ES-I3 (cell line): ENCODE measurements at regions not wholly inside any gene's neighbourhood (a gene's known extent, or its start where the extent isn't known, plus 50 kb on each side); places are given as distances from the start of the nearest gene placed in this dataset.

Experiments
- H3K36me3 ChIP-seq: 2 replicates; pipeline ENCODE4 v1.6.1; 2013; ENCODE audit warnings: mild to moderate bottlenecking, low read length, control low read depth, moderate library complexity; ENCODE audit not compliant: insufficient read depth
- H3K4me1 ChIP-seq: 2 replicates; pipeline ENCODE4 v1.6.1; 2013; ENCODE audit warnings: mild to moderate bottlenecking, control low read depth, low read length; ENCODE audit not compliant: insufficient read depth
- H3K9ac ChIP-seq: 2 replicates; pipeline ENCODE4 v1.6.1; 2013; ENCODE audit warnings: low read depth, mild to moderate bottlenecking, low read length, moderate library complexity
- H3K9me3 ChIP-seq: 2 replicates; pipeline ENCODE4 v1.6.1; 2013; ENCODE audit warnings: mild to moderate bottlenecking, low read length, moderate library complexity; ENCODE audit not compliant: control insufficient read depth, insufficient read depth

GRCh38 chr7:12456506-12456905 lies 52.8 kb upstream of the VWDE start:
- H3K4me1 ChIP-seq = no peaks in the 10 kb centered on the region
- H3K9me3 ChIP-seq = no peaks in the 10 kb centered on the region

DNA sequence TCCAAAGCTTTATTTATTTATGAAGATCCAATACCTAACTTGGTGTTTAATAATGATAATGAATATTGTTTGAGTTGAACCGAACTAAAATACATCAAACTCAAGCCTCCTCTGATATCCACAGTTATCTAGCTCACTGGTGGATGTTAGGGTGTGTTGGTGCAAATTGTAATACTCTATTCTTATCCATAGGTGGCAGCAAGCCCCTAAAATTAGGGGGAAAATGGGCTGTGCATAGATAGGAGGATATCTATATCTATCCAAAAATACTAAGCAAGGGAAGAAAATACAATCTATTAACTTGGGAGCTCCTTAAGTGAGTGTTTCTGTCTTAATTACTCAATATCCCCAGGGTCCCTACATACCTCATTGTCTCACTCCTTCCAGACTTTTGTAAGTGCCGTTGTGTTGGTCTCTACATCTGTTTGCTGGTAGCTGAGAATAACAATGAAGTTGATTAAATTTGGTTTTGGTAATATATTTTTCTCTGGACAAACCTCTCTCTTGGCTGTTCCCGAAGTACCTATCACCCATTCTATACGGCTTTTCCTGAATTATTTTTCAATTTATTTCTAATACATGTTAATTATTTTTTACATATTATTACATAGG lies 55.0 kb upstream of the VWDE start:
- H3K9me3 ChIP-seq = no peaks in the 10 kb centered on the region
- no peaks in the 10 kb centered on the region for H3K36me3 ChIP-seq
- H3K4me1 ChIP-seq = no peaks in the 10 kb centered on the region
- H3K9ac ChIP-seq = no peak overlapping the region

More at GRCh38 chr7:12456506-12456905, 52.8 kb upstream of the VWDE start:
- no peaks in the 10 kb centered on the region for H3K36me3 ChIP-seq
- H3K9ac ChIP-seq = no peak overlapping the region

GRCh38 chr7:12467837-12468236 lies 64.2 kb upstream of the VWDE start:
- Histone ChIP-seq H3K9ac (no peak overlapping the region), H3K4me1 (no peaks in the 10 kb centered on the region), H3K9me3 (no peaks in the 10 kb centered on the region; the same call in 1 of the 2 replicates), H3K36me3 (no peaks in the 10 kb centered on the region)

- Histone ChIP-seq H3K36me3 (no peaks in the 10 kb centered on the region), H3K9ac (no peak overlapping the region), H3K4me1 (no peaks in the 10 kb centered on the region), H3K9me3 (no peaks in the 10 kb centered on the region; the same call in 1 of the 2 replicates)
Observed at GRCh38 chr7:12469568-12469967, 65.9 kb upstream of the VWDE start.

- Histone ChIP-seq H3K4me1 (peaks cover 3% of the 10 kb centered on the region; the same call in 1 of the 2 replicates), H3K9ac (no peak overlapping the region), H3K36me3 (no peaks in the 10 kb centered on the region), H3K9me3 (no peaks in the 10 kb centered on the region; the same call in 1 of the 2 replicates)
Observed at GRCh38 chr7:12470930-12471329, 67.3 kb upstream of the VWDE start.

- Histone ChIP-seq H3K9me3 (no peaks in the 10 kb centered on the region; the same call in 1 of the 2 replicates), H3K36me3 (no peaks in the 10 kb centered on the region), H3K9ac (no peak overlapping the region), H3K4me1 (peaks cover 4% of the 10 kb centered on the region; the same call in 1 of the 2 replicates)
Observed at GRCh38 chr7:12474035-12474434, 70.4 kb upstream of the VWDE start.

GRCh38 chr7:12475362-12476063 lies 71.8 kb upstream of the VWDE start:
- H3K4me1 ChIP-seq = peaks cover 4% of the 10 kb centered on the region; the same call in 1 of the 2 replicates
- no peak overlapping the region for H3K9ac ChIP-seq
- no peaks in the 10 kb centered on the region; the same call in 1 of the 2 replicates for H3K9me3 ChIP-seq
- no peaks in the 10 kb centered on the region for H3K36me3 ChIP-seq

- Histone ChIP-seq H3K9ac (no peak overlapping the region), H3K9me3 (no peaks in the 10 kb centered on the region; the same call in 1 of the 2 replicates), H3K36me3 (no peaks in the 10 kb centered on the region), H3K4me1 (peaks cover 4% of the 10 kb centered on the region)
Observed at GRCh38 chr7:12477620-12478019, 74.0 kb upstream of the VWDE start.

GRCh38 chr7:12481722-12482121 lies 78.1 kb upstream of the VWDE start:
- Histone ChIP-seq H3K9ac (no peak overlapping the region), H3K36me3 (no peaks in the 10 kb centered on the region), H3K4me1 (no peaks in the 10 kb centered on the region; the same call in 1 of the 2 replicates), H3K9me3 (no peaks in the 10 kb centered on the region)

GRCh38 chr7:12485845-12486244 lies 82.2 kb upstream of the VWDE start:
- no peaks in the 10 kb centered on the region for H3K9me3 ChIP-seq
- no peak overlapping the region for H3K9ac ChIP-seq
- H3K4me1 ChIP-seq = peaks cover 5% of the 10 kb centered on the region; the same call in 1 of the 2 replicates
- no peaks in the 10 kb centered on the region for H3K36me3 ChIP-seq

GRCh38 chr7:12488341-12488740 lies 82.2 kb upstream of the SCIN start:
- H3K9ac ChIP-seq = no peak overlapping the region
- H3K4me1 ChIP-seq = peaks cover 5% of the 10 kb centered on the region; the same call in 1 of the 2 replicates
- no peaks in the 10 kb centered on the region for H3K9me3 ChIP-seq
- H3K36me3 ChIP-seq = no peaks in the 10 kb centered on the region

DNA sequence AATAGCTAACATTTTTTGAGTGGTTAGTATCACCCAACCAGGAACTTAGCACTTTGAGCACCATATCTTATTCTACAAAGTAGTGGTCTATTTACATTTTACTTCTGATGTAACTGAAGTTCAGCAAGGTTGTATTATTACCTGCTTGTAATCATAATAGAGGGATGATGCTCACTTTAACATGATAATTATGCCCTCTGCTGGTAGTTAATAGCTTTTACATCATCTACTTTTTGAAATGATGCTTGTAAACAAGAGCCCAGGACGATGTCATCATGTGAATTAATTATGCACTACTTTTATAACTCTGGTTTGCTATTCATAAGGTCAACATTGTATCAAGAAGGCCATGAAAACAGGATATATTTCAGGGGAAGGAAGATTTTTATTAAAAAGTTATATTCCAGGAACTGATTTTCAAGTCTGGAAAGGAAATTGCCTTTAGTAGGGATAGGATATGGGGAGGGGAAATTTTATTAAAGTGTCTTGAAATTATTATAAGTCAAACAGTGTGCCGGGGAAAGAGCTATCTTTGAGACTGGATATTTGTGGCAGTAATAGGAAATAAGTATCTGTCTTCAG lies 80.3 kb upstream of the SCIN start:
- Histone ChIP-seq H3K36me3 (no peaks in the 10 kb centered on the region), H3K4me1 (peaks cover 5% of the 10 kb centered on the region; the same call in 1 of the 2 replicates), H3K9ac (no peak overlapping the region), H3K9me3 (no peaks in the 10 kb centered on the region)

GRCh38 chr7:12490940-12491339 lies 79.6 kb upstream of the SCIN start:
- no peaks in the 10 kb centered on the region for H3K9me3 ChIP-seq
- H3K9ac ChIP-seq = no peak overlapping the region
- no peaks in the 10 kb centered on the region for H3K36me3 ChIP-seq
- H3K4me1 ChIP-seq = peaks cover 5% of the 10 kb centered on the region; the same call in 1 of the 2 replicates

GRCh38 chr7:12491526-12491925 lies 79.0 kb upstream of the SCIN start:
- H3K9ac ChIP-seq = no peak overlapping the region
- no peaks in the 10 kb centered on the region for H3K9me3 ChIP-seq
- H3K4me1 ChIP-seq = peaks cover 5% of the 10 kb centered on the region; the same call in 1 of the 2 replicates
- H3K36me3 ChIP-seq = no peaks in the 10 kb centered on the region
